Cerebellar cortex (tissue), 1 donor: ENCODE measurements at regions not wholly inside any gene's neighbourhood (a gene's known extent, or its start where the extent isn't known, plus 50 kb on each side); places are given as distances from the start of the nearest gene placed in this dataset.
"Not testable (repeated sequence)": the region's sequence is repeated elsewhere in the genome, so short reads cannot be mapped to it uniquely, and the experiment has no call there.

Source experiments
- DNase-seq: peaks from one replicate; pipeline ENCODE4 v3.0.0-alpha.2; 2015; ENCODE audit warnings: low spot score

DNA sequence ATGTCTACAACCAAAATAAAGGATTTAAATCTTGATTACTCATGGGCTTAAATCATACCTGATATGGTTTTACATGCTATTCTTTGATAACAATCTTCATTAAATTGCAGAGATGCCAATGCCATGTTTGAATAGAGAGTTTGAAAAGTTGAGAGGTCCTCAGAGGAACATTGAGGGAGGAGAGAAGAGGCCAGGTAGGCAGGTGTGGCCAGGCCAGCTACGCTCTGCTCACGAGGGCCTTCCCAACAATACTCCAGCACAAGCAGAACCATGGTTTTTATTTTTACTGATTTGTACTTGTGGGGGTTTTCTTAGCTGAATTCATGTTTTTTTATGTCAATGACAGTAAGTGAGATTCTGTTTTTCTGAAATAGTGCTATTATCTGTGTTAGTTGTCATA, 158.1 kb upstream of the RFC3 start:
- no peak for DNase-seq

DNA sequence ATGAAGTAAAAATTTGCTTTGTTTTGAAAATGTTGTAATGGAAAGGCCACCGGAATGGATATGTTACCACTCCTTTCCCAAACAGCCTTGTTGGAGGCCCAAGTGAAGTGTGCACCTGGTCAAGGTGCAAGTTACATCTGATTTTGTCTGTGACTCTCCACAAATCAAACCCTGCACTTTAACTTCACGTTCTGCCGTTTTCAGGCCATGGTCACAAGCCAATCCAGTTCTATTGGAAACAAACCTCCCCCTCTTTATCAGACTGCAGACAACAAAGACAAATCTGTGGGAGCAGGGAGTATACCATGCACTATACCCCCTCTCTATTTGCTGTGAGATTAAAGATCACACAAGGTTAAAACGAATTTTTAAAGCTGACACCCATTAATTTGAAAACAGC, 155.6 kb upstream of the RFC3 start:
- DNase-seq: no peak

DNA sequence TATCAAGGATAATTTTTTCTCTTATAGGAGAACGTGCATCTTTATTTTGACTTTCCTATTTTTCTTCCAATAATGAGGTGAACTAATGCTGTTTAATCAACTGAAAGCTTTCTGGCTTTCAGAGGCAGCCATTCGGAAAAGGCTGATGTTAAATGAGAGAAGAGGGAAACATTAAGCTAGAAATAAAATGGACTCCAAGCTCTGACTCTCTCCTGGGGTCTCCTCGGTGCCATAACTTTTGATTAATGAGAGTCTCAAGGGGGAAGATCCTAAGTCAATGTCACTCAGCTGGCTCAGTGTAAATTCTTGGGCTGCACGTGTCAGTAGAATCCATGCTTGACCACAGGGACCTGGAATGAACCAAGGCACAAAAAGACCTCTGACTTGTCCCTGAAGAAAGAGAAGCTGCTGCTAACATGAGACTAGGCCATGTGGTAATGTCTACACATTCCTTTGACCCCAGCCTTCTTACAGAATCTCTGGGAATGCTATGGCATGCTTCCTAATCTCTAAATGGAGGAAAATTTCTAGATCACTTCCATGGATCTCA, 152.2 kb upstream of the RFC3 start:
- no peak for DNase-seq

DNA sequence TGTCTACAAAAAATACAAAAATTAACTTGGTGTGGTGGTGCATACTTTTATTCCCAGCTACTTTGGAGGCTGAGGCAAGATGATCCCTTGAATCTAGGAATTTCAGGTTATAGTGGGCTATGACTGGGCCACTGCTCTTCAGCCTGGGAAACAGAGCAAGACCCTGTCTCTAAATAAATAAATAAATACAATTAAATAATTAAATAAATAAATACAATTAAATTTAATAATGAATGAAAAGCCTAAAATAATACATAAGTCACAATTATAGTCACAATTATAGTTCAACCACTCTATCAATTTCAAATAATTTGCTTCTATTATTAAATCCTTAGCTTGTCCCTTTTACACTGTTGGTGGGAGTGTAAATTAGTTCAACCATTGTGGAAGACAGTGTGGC, 146.4 kb upstream of the RFC3 start:
- no peak for DNase-seq

DNA sequence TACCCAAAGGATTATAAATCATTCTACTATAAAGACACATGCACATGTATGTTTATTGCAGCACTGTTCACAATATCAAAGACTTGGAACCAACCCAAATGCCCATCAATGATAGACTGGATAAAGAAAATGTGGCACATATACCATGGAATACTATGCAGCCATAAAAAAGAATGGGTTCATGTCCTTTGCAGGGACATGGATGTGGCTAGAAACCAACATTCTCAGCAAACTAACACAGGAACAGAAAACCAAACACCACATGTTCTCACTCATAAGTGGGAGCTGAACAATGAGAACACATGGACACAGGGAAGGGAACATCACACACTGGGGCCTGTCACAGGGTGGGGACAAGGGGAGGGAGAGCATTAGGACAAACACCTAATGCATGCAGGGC, 145.9 kb upstream of the RFC3 start:
- DNase-seq: not testable (repeated sequence)

DNA sequence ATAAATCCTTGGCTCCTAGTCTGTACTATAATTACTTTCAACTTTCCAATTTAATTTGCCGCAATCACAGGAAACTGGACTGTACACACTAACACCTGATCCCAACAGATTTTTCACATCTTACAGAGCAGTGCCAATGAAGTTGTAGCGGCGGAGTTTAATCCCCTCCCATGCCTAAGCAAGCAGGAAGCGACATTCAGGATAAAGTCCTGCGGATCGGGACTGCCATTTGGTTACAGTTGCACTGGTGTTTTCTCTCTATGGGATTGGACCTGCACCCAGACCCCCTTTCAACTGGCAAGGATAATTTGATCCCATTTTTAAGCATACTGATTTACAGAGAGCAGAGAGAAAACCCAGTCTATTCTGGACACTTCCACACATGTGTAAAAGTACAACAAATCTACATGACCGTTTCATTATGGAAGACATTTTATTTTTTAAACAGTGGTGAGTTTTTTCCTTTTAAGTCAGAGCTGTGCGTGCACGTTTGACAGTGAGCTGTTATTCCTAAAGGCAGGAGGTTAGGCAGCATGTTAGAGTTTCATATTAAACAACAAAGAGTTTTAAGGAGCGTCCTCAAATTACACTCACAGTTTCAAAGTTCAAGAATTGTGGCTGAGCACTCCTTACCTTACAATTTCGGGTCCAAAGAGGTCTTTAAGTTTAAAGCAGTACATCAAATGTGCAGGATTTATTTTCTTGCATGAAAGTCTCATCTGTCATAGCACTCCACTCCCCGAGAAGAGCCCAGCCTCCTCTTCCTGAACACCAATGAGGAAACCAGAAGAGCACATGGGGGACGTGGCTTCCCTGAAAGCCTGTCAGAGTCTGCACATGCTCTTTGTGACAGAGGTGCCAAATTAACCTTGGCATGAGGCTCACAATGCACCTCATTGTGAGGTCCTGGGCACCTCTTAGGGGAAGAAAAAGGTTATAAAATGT, 141.6 kb upstream of the RFC3 start:
- peak; percentile 50 for DNase-seq

DNA sequence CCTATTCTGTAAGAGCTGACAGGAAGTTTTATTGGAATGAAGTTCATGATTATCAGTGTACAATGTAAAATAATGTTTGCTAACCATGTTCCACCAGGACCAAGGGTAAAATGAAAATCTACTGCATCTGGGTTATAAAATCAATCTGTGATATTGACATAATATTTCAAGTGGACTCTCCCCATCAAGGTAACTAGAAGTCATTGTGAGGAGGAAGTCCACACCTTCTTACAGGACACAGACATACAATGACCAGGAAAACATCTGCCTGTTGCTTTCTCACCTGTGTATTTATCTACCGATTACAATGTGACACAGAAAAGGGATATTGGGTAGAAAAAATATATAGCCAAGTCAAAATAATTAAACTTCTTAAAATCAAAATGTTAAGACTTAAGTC, 140.7 kb upstream of the RFC3 start:
- DNase-seq: no peak

DNA sequence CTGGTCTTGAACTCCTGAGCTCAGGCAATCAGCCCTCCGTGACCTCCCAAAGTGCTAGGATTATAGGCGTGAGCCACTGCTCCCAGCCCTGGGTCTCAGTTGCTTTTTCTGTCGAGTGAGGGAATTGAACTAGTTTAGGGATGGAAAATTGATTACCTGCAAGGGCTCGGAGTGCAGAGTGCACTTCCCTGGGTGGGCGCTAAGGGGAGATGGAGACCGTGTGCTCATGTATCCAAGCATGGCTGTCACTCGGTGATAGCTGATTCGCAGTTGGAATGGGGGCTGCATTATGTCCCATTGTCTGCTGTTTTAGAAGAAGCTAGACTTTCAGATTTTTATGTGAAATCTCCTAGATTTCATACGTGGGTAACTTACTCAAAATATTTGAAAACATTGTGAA, 139.9 kb upstream of the RFC3 start:
- DNase-seq: no peak

DNA sequence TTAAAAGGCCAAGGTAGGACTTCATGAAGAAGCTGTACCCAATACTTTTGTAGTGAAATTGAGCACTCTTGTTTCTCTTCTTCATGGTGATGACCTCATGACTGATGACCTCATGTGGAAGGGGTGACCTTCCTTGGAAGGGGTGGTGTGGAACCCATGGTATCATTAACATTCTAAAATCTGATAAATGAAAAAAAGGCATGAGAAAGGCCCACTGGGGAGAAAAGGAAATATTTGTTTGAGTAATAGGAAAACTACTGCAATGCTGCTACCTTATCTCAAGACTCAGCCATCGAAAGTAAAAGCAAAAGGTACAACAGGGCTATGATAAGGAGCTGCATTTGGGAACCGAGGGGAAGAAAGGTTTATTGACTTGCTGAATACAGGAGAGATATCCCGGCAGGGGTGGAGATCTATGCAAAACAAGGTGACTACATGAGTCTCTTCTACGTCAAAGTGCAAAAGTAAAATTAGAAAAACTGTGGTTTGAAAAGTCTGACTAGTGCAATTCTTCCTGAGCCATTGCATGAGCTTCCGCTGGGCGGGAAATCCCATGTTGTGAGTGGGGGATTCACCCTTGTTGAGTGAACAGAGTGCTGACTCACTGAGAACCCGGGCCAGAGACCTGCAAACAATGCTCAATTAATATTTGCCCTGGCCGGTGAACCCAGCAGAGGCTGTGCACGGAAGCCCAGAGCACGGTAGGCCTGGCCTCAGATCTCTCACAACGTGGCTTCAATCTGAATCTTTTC, 138.9 kb upstream of the RFC3 start:
- no peak for DNase-seq

DNA sequence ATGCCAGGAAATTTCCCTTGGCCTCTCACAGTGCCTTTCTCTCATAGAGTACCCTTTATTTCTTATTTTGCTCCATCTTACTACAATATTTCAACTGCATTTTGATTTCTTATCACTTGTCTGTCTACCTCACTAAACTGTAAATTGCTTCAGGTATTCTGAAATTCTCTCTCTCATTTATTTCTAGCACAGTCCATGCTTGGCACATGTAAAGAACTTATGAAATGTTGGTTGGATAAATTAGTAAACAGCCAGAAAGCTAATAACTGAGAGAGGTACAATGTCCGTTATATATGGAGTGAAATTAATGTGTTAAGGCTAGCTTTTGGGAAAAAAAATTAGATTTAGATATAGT, 138.3 kb upstream of the RFC3 start:
- no peak for DNase-seq

DNA sequence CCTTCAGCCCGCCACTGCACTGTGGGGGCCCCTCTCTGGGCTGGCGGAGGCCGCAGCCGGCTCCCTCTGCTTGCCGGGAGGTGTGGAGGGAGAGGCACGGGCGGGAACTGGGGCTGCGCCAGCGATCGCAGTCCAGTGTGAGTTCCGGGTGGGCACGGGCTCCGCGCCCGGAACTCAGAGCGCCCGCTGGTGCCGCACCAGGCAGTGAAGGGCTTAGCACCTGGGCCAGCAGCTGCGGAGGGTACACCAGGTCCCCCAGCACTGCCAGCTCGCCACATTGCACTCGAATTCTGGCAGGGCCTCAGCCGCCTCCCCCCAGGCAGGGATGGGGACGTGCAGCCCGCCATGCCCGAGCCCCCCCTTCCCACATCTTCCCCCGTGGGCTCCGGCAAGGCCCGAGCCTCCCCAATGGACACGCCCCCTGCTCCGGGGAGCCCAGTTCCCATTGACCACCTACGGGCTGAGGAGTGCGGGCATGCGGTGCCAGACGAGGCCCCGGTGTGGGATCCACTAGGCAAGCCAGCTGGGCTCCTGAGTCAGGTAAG, 135.9 kb upstream of the RFC3 start:
- no peak for DNase-seq

DNA sequence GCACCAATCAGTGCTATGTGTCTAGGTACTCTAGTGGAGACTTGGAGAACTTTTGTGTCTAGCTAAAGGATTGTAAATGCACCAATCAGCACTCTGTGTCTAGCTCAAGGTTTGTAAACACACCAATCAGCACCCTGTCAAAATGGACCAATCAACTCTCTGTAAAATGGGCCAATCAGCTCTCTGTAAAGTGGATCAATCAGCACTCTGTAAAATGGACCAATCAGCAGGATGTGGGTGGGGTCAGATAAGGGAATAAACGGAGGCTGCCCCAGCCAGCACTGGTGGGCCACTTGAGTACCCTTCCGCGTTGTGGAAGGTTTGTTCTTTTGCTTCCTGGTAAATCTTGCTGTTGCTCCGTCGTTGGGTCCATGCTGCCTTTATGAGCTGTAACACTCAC, 135.3 kb upstream of the RFC3 start:
- DNase-seq: not testable (repeated sequence)

DNA sequence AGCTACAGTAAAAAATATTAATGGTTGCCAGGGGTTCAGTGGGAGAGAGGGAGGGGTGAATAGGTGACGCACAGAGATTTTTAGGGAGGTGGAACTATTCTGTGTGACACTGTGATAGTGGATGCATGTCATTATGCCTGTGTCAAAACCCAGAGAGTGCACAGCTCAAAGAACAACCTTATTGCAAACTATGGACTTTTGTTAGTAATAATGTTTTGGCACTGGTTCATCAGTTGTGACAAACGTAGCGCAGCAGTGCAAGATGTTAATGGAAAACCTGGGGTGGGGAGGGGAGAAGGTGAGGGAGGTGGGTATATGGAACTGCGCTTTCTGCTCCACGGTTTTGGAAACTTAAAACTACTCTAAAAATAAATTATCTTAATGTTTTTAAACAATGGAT, 134.6 kb upstream of the RFC3 start:
- no peak for DNase-seq

DNA sequence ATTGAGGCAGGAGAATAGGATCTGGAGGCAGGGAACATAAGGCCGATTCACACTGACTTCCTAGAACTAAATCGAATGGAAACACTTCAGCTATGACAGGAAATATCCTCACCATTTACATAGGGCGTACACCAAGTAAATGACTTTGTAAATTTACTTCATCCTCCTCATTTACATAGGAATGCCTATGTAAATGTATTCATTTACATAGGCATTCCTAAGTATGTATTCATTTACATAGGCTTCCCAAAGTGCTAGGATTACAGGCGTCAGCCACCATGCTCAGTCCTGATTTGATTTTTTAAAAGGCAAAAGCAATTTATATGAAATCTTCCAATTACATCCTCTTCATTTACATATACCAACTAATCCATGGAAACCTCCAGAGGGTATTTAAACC, 133.1 kb upstream of the RFC3 start:
- no peak for DNase-seq

DNA sequence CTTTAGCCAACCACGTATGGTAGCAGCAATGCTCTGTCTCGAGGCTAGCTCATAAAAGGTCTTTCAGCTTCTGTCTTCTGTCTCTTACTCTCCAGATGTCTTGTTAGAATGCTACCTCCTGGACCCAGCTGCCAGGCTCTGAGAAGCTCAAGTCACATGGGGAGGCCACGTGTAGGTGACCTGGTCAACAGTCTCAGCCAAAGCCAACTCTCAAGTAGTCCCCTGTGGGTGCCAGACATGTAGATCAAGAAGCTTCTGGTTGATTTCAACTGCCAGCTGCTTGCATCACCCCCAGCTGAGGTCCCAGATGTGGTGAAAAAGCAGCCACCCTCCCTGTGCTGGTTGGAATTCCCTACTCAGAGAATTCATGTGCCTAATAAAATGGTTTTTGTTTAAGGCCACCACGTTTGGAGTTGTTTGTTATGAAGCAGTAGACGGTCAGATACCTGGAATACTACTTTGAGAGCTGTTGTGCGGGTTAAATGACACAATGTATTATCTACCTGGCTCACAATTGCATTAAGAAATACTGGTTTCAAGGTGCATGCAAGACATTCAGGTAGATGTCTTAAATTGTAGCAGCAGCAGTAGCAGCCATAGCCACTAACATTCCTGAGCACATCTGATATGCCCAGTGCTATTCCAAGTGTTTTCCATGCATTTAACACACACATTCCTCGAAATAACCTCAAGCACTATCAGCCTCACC, 131.0 kb upstream of the RFC3 start:
- DNase-seq: no peak

DNA sequence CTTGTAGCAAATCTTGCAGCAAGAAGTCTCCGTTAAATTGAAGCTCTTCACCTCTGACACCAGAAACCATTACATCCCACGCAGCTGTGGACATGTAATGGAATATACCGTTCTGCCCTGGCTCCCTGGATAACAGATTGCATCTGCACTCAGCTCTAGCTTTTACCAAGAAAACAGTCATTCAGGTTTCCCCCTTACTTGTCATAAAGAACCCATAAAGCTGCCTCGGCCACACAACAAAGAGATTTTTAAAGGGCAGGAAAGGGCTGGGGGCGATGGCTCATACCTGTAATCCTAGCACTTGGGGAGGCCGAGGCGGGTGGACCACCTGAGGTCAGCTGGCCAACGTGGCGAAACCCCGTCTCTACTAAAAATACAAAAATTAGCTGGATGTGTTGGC, 127.6 kb upstream of the RFC3 start:
- DNase-seq: no peak

DNA sequence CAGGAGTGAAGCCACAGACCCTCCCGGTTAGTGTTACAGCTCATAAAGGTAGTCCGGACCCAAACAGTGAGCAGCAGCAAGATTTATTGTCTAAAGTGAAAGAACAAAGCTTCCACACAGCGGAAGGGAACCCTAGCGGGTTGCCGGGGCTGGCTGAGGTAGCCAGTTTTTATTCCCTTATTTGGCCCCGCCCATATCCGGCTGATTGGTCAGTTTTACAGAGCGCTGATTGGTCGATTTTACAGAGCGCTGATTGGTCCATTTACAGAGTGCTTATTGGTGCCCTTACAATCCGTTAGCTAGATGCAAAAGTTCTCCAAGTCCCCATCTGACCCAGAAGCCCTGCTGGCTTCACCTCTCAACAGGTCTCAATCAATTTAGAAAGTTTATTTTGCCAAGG, 126.0 kb upstream of the RFC3 start:
- no peak for DNase-seq

DNA sequence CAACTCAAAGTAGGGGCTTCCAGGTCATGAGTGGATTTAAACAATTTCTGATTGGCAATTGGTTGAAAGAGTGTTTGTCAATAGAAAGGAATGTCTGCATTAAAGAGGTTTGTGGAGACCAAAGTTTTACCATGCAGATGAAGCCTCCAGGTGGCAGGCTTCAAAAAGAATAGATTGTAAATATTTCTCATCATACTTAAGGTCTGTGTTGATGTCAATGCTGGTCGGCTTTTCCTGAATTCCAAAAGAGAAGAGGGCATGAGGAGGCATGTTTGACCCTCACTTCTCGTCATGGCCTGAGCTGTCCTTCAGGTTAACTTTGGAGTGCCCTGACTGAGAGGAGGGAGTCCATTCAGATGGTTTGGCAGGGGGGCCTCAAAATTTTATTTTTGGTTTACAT, 125.4 kb upstream of the RFC3 start:
- DNase-seq: no peak

DNA sequence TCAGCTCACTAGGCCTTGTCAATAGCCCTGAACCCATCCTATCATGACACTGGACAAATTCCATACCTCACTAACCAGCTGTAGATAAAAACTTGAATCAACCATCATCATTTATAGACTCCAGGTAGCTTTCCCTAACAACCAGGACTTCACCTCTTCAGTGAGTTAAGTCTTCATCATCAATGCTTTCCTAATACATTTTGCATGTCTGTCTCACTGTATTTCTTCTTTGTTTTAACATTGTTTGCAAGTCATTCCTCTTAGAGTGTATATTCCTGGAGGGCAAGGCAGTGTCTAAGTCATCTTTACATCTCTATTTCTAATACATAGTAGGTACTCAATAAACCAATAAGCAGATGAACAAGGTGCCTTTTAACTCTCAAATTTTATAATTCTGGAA, 123.4 kb upstream of the RFC3 start:
- DNase-seq: no peak

DNA sequence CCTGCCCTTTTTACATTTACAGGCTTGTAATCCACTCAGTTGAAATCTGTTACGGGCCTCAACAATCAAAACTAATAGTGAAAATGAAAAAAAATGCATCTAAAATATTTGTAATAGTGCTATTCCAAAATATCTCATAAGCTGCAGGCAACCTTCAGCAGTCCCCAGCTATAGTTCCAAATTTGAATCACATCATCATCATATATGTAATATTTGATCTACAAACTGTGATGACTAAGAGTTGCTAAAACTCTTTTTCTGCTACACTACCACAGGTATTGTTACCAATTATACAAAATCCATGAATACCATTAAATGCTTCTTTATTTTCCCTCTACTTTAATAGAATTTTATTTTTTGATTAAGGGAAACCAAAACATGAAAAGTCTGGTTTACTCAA, 121.4 kb upstream of the RFC3 start:
- no peak for DNase-seq

DNA sequence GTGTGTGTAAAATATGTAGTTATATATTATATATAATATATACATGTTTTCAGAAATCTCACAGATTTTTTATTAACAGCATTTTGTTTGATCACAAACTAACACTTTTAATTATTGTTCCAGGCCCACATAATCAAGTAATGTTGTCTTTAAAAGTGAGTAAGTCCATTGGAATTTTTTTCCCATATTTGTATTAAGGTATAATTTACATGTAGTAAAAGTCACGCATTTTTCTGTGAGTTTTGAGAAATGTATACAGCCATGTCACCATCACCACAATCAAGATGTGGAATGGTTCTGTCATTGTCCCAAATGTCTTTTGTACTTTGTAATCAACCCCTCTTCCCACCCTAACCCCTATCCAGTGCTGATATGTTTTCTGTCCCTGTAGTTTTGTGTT, 120.0 kb upstream of the RFC3 start:
- DNase-seq: no peak

DNA sequence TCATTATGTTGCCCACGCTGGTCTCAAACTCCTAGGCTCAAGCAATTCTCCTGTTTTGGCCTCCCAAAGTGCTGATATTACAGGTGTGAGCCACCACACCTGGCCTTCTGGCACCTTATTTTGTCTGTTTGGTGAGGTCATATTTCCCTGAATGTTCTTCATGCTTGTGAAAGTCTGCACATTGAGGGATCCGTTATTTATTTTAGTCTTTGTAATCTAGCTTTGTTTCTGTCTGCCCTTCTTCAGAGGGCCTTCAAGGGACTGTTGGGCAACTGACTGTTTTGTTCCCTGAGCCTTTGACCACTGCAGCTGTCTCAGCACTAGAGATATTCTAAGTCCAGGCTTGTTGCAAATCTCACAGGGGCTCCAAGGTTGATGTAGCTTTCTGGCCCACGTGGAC, 110.5 kb upstream of the RFC3 start:
- no peak for DNase-seq
